GM18951 (cell line): ENCODE measurements at regions not wholly inside any gene's neighbourhood (a gene's known extent, or its start where the extent isn't known, plus 50 kb on each side); places are given as distances from the start of the nearest gene placed in this dataset.

Experiments used
- POLR2A ChIP-seq: IDR thresholded peaks from 4 replicates; pipeline ENCODE4 v1.6.1; 2011; ENCODE audit warnings: mild to moderate bottlenecking; ENCODE audit not compliant: insufficient read length, insufficient read depth; ENCODE audit errors: extremely low read depth
- in situ Hi-C: fragments of 300-500 bp; cut with MboI; formaldehyde crosslinking; loops from one replicate; pipeline ENCODE4 v1.12.0; 2022; ENCODE audit warnings: low sequenced_read_pairs, mixed read lengths, inconsistent platforms; ENCODE audit not compliant: unreplicated experiment

DNA sequence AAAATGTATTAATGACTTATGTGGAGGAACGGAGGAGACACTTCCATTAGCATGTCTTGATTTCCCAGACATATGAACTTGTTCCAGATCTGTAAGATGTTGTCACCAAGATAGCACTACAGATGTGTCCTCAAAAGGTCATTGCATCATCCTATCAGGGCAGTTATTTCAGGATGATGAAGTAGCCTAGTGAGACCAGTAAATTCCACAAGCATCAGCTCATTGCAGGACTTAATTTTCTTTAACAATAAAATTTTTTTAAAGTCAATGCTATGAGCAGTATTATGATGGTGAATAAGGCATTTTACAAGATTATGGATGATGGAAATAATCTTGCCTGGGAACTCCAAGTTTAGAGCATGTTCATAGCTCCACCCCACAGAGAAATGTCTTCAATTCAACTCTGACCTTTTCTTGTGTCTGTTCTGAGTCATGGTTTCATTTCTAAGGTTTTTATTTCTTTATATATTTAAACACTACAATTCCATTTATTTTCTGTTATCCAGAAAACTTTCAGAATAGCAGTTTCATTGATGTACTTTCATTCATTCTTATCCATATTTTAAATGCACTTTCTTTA, 1203.3 kb upstream of the CELF2 start:
- in situ Hi-C loops = no loop called here
- TF ChIP-seq POLR2A = no peak

DNA sequence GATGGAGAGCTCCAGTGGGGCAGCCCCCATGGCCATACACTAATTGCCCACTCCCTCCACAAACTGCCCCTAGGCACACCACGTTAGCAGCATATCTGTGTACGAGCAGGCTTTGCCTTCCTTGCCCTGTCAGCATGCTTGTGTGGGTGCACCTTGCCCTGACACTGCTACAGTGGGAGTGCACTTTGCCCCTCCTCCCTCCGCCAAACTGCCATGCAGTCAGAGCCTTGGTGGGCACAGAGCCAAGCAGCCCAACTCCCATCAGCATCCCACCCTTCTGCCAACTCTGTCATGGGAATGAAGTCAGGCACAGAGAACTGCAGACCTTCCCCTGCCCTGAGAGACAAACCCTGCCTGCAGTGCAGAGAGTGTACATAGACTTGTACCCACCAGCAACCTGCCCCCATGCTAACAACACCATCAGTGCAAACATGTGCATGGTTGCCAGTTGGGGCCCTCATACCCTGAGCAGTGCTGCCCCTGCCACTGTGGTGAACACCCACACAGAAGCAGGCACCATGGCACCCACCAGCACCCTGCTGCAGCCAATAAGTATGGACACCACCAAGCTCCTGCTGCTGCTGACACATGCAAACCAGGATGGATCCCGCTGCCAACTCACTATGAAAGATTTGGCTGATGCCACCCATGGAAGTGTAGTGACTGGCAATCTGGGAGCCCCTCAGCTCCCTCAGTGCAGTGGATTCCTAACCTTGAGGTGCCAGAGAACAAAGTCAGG, 1197.7 kb upstream of the CELF2 start:
- in situ Hi-C loops = no loop called here
- TF ChIP-seq POLR2A = no peak

DNA sequence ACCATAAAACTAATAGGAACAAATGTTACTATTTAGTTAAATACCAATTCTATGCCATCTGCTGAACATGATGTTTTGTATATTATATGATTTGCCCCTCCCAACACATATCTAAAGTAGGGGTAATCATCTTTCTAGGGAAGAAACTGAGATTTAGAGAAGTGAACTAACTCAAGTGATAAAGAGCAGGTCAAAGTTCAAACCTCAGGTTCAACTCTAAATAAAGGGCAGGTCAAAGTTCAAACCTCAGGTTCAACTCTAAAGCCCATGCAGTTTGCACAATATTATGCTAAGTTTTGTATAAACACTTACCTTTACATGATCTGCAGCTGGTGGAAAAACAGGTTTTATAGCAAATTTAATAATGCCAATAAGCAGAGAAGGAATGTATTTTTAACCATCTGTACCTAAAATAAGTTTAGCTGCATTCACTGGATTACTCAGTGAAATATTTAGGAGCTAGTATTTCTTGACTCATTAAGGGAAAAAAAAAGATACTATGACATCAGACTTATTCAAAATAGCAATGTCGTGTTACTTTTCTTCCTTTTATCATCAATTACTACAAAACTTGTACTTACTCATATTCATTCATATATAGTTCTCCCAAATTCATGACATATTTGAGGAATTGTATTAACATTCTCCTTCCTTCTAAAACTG, 1194.3 kb upstream of the CELF2 start:
- TF ChIP-seq POLR2A = no peak
- in situ Hi-C loops = no loop called here

DNA sequence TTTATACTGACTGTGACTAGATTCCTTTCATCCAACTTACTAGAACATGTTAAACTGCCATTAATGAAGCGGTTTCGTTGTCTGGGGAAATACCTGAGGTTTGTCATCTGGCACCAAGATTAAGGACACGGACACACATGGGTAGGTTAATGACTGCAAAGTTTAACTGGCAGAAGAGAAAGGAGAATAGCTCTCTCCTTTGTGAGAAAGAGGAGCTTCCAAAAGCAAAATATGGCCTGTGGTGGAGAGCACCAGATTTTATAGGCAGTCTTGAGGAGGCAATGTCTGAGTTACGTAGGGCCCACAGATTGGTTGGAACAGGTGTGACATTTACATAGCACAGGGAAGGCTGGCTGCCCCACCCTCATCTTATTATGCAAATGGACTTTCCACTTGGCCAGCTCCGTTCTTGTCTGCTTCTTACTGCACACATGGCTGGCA, 1193.0 kb upstream of the CELF2 start:
- TF ChIP-seq POLR2A = no peak
- in situ Hi-C loops = no loop called here

DNA sequence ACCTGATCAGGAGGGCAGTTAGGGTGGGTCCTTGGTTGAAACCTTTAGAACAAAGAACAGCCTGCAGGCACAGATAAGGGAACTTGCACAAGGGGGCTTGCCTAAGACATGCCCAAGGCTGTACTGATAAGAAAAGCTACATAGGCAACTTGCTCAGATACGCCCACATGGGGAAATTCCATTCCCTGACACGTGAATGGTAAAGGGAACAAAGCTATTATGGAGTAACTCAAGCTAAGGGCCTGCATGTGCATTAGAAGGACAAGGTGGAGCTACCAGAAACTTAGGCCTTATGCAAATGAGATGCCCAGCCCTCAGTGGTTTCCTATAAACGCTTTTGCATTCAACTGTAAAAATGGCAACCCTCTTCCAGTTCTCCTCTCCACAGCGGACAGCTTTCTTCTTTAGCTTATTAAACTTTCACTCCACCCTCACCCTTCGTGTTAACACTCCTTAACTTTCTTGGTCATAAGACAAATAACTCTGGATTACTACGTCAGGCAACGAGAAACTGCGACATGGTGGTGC, 1192.1 kb upstream of the CELF2 start:
- no peak for TF ChIP-seq POLR2A
- in situ Hi-C loops = no loop called here

DNA sequence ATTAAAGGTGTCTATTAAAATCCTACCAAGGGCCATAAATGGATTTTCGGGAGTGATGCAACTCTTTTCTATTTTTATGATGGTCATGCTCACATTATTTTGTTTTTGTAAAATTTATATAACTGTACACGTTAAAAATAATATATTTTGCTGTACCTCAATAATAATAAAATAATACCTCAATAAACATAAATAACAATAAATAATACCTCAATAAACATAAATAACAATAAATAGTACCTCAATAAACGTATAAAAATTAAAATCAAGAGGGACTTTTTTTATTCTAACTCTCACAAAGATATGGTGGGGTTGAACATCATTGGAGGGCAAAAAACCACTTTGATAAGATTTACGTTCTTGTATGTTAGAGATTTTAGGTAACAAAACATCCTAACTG, 1189.6 kb upstream of the CELF2 start:
- in situ Hi-C loops = no loop called here

DNA sequence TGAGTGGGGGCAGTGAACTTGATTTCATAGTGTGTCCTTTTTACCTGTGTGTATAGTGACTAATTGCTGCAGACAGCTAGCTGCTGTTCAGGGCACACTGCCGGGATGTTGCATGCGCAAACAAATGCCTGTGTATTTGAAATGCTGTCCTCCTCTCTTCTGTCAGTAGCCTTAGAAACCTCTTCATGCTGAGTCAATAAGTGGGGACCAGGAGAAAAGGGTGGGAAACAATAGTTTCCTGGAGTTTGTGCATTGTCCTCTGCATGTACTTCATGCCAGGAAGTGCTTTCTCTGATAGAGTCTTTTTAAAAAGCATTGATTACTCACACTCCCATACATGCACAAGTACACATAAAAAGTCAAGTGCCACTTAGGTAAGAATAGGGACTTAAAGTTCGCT, 1183.7 kb upstream of the CELF2 start:
- no peak for TF ChIP-seq POLR2A
- in situ Hi-C loops = no loop called here

More for the DNA sequence above, 1189.6 kb upstream of the CELF2 start:
- TF ChIP-seq POLR2A = no peak

DNA sequence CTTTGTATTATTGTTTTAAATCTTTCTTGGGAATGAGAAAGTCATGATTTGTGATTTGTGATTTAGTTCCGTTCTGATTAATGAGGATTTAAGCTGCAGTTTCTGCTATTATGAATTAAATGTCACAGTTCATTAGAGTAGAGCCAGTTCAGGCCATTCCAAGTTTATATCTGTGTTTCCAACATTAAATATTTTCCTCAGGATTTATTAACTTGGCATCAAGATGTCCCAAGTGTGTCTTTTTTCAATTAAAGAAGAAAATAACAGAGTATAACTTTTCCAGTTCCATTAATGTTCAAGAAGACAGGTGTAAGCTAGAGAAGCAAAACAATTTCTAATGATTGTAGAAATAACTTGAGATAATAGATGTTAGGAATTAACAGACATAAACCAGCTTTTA, 1183.2 kb upstream of the CELF2 start:
- in situ Hi-C loops = no loop called here
- TF ChIP-seq POLR2A = no peak

DNA sequence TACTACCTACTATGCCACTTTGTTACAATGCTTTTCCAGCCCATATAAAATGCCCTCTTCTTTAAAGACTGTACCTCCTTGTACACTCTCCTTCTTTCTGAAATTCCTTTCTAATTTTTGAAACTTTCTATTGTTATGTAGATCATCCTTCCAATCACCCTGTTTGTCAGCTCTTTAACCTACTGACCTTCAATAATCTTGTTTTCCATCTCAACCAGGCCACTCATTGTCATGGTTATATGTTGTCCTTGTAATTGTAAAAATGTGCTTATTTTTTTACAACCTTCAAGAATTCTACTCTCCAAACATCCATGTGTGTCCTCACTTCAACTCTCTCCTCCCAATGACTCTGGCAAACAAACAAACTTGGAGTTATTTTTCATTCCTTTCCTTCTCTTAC, 1172.6 kb upstream of the CELF2 start:
- in situ Hi-C loops = no loop called here
- no peak for TF ChIP-seq POLR2A

DNA sequence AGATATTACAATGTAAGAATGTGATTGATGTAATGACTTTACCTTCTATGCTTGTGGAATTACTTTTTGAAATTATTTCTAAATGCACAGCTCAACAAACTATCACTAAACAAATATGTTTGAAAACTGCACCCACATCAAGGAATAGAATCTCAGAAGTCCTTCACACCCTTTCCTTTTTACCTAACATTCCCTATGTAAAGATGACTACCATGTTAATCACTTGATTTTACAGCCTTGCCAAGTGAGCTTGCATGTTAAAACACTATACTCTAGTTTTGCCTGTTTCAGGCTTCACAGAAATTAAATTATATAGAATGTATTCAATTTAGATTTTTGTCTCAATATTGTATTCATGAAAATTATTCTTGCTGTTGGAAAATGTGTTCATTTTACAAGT, 1169.4 kb upstream of the CELF2 start:
- in situ Hi-C loops = no loop called here
- TF ChIP-seq POLR2A = no peak

DNA sequence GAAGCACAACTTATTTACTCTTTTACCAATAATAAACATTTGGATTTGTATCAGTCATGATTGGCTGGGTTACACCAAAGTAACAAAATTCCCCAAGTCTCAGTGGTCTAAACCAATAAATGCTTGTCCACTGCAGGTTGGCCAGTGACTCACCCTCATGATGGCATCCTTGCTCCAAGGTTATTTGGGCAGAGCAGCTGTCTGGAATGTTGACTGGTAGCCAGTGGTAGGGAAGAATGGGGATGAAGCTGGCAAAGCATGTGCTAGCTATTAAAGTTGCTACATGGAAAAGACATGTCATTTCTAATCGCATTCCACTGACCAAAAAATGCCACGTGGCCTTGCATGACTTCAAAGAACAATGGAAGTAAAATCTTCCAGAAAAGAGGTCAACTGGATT, 1168.7 kb upstream of the CELF2 start:
- in situ Hi-C loops = no loop called here
- no peak for TF ChIP-seq POLR2A

DNA sequence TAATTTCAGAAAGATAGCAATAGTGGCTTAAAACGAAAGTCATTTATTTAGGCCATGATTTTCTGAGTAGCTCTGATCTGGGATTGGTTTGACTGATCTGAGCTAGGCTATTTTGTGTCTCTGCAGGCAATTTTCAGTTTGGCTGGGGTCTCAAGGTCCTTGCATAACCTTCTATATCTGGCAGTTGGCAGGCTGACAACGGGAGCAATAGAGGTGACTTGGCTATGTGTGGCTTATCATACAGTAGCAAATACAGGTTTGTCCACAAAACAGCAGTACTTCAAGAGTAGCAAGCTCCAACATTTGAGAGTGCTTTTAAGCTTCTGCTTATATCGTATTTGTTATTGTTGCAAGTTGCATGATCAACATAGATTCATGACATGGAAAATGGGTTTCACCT, 1167.3 kb upstream of the CELF2 start:
- in situ Hi-C loops = no loop called here
- no peak for TF ChIP-seq POLR2A

DNA sequence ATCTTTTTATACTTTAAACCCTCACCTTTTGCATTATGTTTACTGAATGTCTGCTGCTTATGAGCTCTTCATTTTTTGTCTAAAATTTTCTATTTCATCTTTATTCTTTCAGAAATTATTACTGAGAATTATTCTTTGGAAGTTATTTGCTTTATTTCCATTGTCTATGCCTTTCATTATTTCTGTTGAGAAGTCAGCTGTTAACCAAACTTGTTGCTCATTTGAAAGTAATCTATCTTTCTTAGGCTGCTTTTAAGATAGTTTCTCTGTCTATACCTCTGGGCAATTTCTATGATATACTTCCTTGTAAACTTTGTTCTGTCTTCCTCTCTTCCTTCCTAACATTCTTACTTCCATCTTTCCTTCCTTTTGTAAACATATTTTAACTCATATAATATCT, 1165.9 kb upstream of the CELF2 start:
- in situ Hi-C loops = no loop called here
- no peak for TF ChIP-seq POLR2A
